ENCODE measurements at regions not wholly inside any gene's neighbourhood (a gene's known extent, or its start where the extent isn't known, plus 50 kb on each side); places are given as distances from the start of the nearest gene placed in this dataset.

- TF ChIP-seq CTCF (IDR thresholded peaks at IDR 0.05) = no peak
- no peak for TF ChIP-seq POLR2A (IDR thresholded peaks at IDR 0.05)
Observed at GRCh38 chr7:91420606-91421005, 156.4 kb downstream of the FZD1 start.
